GM21786 (cell line): ENCODE measurements at regions not wholly inside any gene's neighbourhood (a gene's known extent, or its start where the extent isn't known, plus 50 kb on each side); places are given as distances from the start of the nearest gene placed in this dataset.

ENCODE experiments used
- ATAC-seq: cut with Tn5 transposase; IDR thresholded peaks from one replicate; pipeline ENCODE4 v1.9.1; 2021; ENCODE audit not compliant: unreplicated experiment

DNA sequence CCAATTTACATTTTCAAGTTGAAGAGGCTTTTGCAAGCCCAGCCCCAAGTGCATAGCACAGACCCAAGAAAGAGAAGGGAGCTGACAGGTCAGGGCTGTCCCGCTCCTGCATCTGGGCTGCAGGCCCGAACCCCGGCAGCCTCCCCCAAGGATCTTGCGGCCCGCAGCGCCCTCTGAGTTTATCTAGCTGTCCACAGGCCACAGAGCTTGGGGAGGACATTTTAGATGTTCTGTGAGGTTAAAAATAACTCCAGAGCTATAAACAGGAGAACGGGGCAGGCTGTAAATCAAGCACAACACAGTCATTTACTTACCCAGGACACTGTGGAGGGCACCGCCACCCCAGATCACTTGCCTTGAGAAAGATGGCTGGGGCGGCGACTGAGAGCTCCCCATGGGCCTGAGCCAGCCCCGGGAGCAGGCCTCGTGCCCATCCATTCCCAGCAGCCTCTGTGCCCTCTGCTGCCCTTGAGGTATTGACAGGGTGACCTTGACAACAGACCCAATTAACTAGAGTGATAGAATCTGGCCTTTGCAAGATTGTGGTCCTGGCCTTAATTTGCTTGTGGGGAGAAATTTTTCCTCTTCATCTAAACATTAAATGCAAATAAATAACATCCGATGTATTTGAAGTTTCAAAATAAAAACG, 563.0 kb downstream of the TCERG1L start:
- no peak for ATAC-seq

- ATAC-seq, result no peak
Observed at GRCh38 chr10:130749911-130750310, 561.6 kb downstream of the TCERG1L start.

GRCh38 chr10:130750441-130750840, 561.1 kb downstream of the TCERG1L start:
- ATAC-seq, result no peak

GRCh38 chr10:130751106-130751840, 560.2 kb downstream of the TCERG1L start:
- ATAC-seq, result no peak

DNA sequence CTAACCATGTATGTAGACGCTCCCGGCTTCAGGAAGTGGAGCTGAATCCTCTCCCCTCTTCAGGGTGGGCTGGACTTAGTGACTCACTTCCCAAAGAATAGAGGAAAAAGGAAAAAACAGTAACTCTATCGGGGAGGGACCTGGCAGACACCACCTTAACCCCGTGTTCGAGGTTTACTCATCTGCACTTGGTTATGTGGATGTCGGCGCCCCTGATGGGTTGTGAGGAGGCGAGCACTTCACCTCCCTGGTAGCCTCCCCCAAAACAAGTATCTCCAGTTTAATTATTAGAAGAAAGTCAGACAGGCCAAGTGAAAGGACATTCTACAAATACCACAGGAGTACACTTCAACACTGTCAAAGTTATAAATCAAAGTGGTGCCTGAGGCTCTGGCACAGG, 559.7 kb downstream of the TCERG1L start:
- no peak for ATAC-seq

- ATAC-seq, result no peak
Observed at GRCh38 chr10:130756651-130757050, 554.9 kb downstream of the TCERG1L start.

DNA sequence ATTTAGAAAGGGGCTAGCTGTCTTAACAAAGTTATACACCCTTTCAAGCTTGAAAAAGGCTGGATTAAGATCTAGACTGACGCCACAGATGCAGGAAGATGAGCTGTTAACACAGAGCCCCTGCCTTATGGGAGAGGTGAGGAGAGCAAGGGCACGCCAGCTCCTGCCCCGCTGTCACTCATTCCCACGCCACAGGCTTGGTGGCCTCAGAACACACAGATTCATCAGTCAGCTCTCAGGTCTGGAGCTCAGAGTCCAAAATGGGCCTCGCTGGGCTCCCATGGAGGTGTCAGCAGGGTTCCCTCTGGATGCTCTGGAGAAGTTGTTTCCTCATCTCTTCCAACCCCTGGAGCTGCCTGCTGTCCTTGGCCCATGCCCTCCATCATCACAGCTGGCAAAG, 554.2 kb downstream of the TCERG1L start:
- ATAC-seq, result no peak

GRCh38 chr10:130757821-130758489, 553.6 kb downstream of the TCERG1L start:
- no peak for ATAC-seq

DNA sequence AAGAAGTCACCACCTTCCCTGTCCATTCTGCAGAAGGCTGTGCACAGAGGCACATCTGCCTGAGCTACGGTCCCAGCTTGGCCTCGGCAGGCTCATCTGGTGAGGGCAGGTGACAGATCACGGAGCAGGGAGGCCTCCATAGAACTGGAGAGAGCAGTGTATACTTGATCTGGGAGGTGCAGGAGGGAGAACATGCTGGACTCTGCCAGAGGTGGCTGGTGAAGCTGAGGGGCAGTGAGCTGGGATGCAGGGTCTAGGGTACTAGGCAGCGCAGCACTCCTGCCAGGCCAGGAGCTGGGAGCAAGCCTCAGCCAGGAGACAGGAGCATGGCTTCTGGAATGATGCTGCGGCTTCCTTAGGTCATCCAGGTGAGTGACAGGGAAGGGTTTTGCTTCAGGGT, 553.0 kb downstream of the TCERG1L start:
- no peak for ATAC-seq

- no peak for ATAC-seq
Observed at GRCh38 chr10:130761032-130761575, 550.4 kb downstream of the TCERG1L start.

GRCh38 chr10:130761788-130762301, 549.7 kb downstream of the TCERG1L start:
- ATAC-seq, result no peak

- ATAC-seq, result no peak
Observed at GRCh38 chr10:130762491-130762890, 549.0 kb downstream of the TCERG1L start.

- no peak for ATAC-seq
Observed at GRCh38 chr10:130763071-130763470, 548.5 kb downstream of the TCERG1L start.

GRCh38 chr10:130763491-130763890, 548.0 kb downstream of the TCERG1L start:
- no peak for ATAC-seq

DNA sequence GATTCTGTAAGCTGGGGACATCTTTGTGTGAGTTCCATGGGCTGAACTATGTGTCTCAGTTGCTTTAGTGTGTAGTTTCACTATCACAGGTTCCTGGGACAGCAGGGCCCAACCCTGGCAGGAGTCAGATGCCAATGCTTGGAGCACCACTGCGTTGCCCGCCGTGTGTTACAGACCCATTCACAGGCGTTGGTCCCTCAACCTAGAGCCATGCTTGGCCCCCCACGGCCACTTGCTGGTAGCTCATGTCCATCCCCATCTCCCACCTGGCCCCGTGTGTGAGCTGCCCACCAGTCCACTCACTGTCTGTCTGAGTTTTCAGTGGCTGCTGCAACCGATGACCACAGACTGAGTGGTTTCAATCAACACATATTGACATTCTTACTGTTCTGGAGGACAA, 546.9 kb downstream of the TCERG1L start:
- no peak for ATAC-seq

- no peak for ATAC-seq
Observed at GRCh38 chr10:130766071-130766470, 545.5 kb downstream of the TCERG1L start.

DNA sequence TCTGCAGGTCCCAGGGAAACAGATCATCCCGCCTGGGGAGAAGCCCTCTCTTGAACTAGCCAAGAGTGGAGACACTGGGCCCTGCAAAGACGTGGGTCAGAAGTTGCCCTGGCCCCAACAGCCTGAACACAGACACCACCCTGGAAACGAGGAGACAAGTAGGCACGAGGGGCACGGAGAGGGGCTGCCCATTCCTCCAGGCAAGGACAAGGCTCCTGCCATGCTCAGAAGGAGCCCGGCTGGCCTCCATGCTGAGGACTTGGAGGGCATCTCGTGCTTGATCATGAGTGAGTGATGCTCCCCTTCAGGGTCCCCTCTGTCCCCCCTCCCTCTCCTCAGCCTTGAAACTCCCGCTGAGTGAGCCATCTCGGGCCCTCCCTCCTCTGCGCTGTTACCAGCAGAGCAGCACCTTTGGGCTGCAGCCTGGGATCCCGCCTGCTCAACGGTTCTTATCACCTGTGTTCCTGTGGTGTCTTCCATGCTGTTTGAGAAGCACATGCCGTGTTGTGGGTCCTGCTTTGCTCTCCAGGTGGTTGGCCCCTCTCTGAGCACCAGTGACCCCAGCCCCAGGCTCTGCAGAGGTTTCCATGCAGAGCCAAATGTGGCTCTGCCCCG, 544.3 kb downstream of the TCERG1L start:
- ATAC-seq, result no peak

DNA sequence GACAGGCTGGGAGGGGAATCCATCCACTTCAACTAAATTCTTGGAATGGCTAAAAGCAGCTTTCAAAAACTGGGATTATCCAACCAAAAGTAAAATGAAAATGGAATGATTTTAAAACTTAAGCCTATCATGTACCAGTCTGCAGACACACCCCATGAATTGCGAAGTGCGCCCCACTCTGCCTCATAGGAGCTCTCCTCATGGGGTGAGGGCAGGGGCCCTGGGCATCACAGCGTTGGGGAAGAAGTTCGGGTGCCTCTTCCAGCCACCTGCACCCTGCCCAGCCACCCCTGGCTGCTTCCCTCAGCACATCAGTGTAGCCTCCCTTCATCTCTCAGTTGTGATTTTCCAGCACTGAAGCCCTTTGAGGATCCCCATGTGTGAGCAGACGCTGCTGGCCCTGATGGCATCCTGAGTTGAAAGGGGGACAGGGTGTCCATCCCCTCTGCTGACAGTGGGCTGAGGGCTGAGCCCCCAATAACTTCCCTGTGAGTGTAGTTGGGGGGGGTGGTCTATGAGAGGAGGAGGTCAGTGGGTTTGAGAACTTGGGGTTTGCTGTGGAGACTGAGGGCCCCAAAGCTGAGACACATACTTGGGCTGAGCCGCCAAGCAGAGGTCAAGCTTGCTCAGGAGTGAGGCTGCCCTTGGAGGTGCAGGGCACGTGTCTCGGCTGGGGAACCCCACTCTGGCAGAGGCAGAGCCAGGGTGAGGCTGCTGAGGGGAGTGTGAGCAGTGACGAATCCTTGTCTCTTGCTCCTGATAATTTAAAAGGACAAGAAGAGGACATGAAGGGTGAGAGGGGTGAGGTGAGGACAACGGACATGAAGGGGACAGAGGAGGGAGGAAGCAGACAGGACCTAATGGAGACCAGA, 542.1 kb downstream of the TCERG1L start:
- no peak for ATAC-seq

DNA sequence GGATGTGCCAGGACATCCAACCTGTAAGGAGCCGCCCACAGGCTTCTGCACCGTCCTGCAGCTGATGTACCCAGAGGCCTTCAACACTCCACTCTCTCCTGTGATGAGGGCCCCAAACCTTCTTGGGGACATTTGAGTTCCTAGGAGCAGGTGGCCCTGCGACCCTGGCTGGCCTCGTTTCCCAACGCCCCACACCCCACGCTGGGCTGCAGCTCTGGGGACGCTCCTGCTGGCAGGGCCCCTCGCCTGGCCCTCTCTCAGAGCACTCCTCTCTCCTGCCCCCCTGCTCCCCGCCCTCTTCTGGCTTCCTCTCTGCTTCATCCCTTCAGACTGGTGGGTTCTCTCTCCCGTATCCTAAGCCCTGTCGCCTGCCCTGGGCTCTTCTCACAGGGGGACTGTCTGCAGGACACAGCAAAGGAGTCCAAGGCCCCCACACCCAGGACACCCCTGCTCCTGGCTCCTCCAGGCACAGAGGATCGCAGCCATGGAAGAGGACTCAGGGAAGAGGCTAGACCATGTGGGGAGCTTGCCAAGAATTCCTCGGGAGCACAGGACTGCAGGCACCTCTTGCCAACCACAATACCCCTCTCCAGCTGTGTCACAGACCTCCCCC, 541.4 kb downstream of the TCERG1L start:
- ATAC-seq, result no peak

DNA sequence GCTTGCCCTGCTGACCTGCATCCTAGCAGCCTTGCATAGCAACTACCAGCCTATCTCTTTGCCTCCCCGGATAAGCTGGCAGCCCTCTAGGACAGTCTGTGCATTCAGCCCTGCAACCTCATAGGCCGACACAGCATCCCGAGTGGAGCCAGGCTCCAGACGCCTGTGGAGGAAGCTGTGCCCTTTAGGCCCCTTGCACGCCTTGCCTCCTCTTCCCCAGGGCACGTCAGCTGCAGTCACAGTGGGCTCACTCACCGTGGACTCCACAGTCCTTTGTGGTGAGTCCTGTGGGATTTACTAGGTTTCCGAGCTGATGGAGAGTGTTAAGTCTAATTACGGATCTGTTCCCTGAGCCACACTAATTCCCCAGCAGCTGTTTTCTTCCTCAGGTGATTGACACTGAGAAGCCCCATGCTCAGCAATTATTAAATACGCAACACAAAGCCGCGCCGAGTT, 540.0 kb downstream of the TCERG1L start:
- no peak for ATAC-seq
